OCI-LY1 (cell line): ENCODE measurements at regions not wholly inside any gene's neighbourhood (a gene's known extent, or its start where the extent isn't known, plus 50 kb on each side); places are given as distances from the start of the nearest gene placed in this dataset.

Experiments
- H2AFZ ChIP-seq: fragments of 200-600 bp; sonication (generic), shearing (Covaris generic); 2 replicates; pipeline ENCODE4 v1.6.0; 2014; ENCODE audit warnings: antibody characterized with exemption, mild to moderate bottlenecking, low read length
- H3F3A ChIP-seq: fragments of 200-600 bp; sonication (generic), shearing (Covaris generic); 2 replicates; pipeline ENCODE4 v1.6.0; 2014; ENCODE audit warnings: mild to moderate bottlenecking, antibody characterized with exemption, low read length, moderate library complexity; ENCODE audit not compliant: insufficient read depth
- H3K27ac ChIP-seq: fragments of 200-600 bp; sonication (generic); 2 replicates; pipeline ENCODE4 v1.5.1; 2014; ENCODE audit warnings: low read length, mixed run types, mild to moderate bottlenecking, low read depth; ENCODE audit not compliant: poor library complexity, severe bottlenecking
- H3K27me3 ChIP-seq: fragments of 200-600 bp; sonication (generic); 2 replicates; pipeline ENCODE4 v1.6.0; 2014; ENCODE audit warnings: antibody characterized with exemption, mild to moderate bottlenecking, low read length, moderate library complexity; ENCODE audit not compliant: insufficient read depth
- H3K36me3 ChIP-seq: fragments of 200-600 bp; sonication (generic); 2 replicates; pipeline ENCODE4 v1.6.1; 2014; ENCODE audit warnings: mild to moderate bottlenecking, antibody characterized with exemption, low read length, moderate library complexity, mixed read lengths; ENCODE audit not compliant: insufficient read depth
- H3K4me1 ChIP-seq: fragments of 200-600 bp; sonication (generic); 2 replicates; pipeline ENCODE4 v1.5.1; 2014; ENCODE audit warnings: mild to moderate bottlenecking, low read length, moderate library complexity; ENCODE audit not compliant: insufficient read depth, severe bottlenecking
- H3K4me2 ChIP-seq: fragments of 200-600 bp; sonication (generic), shearing (Covaris generic); 2 replicates; pipeline ENCODE4 v1.6.1; 2014; ENCODE audit warnings: low read length
- H3K4me3 ChIP-seq: fragments of 200-600 bp; sonication (generic); 2 replicates; pipeline ENCODE4 v1.5.1; 2014; ENCODE audit warnings: low read length, low read depth, mild to moderate bottlenecking, mixed read lengths; ENCODE audit not compliant: poor library complexity, severe bottlenecking
- H3K79me2 ChIP-seq: fragments of 200-600 bp; shearing (Covaris generic); 2 replicates; pipeline ENCODE4 v1.6.1; 2016; ENCODE audit warnings: mixed run types, low read length, mixed read lengths; ENCODE audit not compliant: insufficient read depth
- H3K9ac ChIP-seq: fragments of 200-600 bp; sonication (generic), shearing (Covaris generic); 2 replicates; pipeline ENCODE4 v1.6.1; 2014; ENCODE audit warnings: mild to moderate bottlenecking, low read length, mixed read lengths
- H3K9me2 ChIP-seq: fragments of 200-600 bp; sonication (generic), shearing (Covaris generic); 2 replicates; pipeline ENCODE4 v1.6.1; 2014; ENCODE audit warnings: low read depth, mild to moderate bottlenecking, low read length, mixed read lengths
- H3K9me3 ChIP-seq: fragments of 200-600 bp; shearing (Covaris generic); 2 replicates; pipeline ENCODE4 v1.6.1; 2014; ENCODE audit warnings: low read length, mixed read lengths
- H4K20me1 ChIP-seq: fragments of 200-600 bp; sonication (generic), shearing (Covaris generic); 2 replicates; pipeline ENCODE4 v1.6.0; 2016; ENCODE audit warnings: mild to moderate bottlenecking, low read length; ENCODE audit not compliant: insufficient read depth
- EZH2 ChIP-seq: fragments of 200-600 bp; sonication (generic), shearing (Covaris generic); IDR thresholded peaks from 2 replicates; pipeline ENCODE4 v1.8.0; 2017; ENCODE audit warnings: borderline replicate concordance, mixed run types, mild to moderate bottlenecking, antibody characterized with exemption, low read length, moderate library complexity, mixed read lengths
- TF ChIP-seq, protein P1 (sequence below): fragments of 200-600 bp; sonication (generic), shearing (Covaris generic); IDR thresholded peaks from 2 replicates; pipeline ENCODE4 v1.5.1; 2017; ENCODE audit warnings: mild to moderate bottlenecking, antibody characterized with exemption, low read length, moderate library complexity, mixed read lengths

GRCh38 chr16:6483469-6484033 is 849.1 kb upstream of the RBFOX1 start:
- H3K4me2 ChIP-seq, result no peak overlapping the region
- no peaks in the 10 kb centered on the region for H3K79me2 ChIP-seq
- H3K9ac ChIP-seq, result no peak overlapping the region
- TF ChIP-seq EZH2, result no peak
- TF ChIP-seq, protein P1, sequence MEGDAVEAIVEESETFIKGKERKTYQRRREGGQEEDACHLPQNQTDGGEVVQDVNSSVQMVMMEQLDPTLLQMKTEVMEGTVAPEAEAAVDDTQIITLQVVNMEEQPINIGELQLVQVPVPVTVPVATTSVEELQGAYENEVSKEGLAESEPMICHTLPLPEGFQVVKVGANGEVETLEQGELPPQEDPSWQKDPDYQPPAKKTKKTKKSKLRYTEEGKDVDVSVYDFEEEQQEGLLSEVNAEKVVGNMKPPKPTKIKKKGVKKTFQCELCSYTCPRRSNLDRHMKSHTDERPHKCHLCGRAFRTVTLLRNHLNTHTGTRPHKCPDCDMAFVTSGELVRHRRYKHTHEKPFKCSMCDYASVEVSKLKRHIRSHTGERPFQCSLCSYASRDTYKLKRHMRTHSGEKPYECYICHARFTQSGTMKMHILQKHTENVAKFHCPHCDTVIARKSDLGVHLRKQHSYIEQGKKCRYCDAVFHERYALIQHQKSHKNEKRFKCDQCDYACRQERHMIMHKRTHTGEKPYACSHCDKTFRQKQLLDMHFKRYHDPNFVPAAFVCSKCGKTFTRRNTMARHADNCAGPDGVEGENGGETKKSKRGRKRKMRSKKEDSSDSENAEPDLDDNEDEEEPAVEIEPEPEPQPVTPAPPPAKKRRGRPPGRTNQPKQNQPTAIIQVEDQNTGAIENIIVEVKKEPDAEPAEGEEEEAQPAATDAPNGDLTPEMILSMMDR, result no peak
- no peaks in the 10 kb centered on the region for H3K9me2 ChIP-seq
- no peak overlapping the region for H3K27ac ChIP-seq
- no peak overlapping the region for H2AFZ ChIP-seq
- H3K27me3 ChIP-seq, result no peaks in the 10 kb centered on the region
- H3K36me3 ChIP-seq, result no peaks in the 10 kb centered on the region
- no peaks in the 10 kb centered on the region for H3K9me3 ChIP-seq
- H3K4me1 ChIP-seq, result no peaks in the 10 kb centered on the region
- H3K4me3 ChIP-seq, result no peak overlapping the region
- no peaks in the 10 kb centered on the region for H3F3A ChIP-seq
- no peaks in the 10 kb centered on the region for H4K20me1 ChIP-seq

DNA sequence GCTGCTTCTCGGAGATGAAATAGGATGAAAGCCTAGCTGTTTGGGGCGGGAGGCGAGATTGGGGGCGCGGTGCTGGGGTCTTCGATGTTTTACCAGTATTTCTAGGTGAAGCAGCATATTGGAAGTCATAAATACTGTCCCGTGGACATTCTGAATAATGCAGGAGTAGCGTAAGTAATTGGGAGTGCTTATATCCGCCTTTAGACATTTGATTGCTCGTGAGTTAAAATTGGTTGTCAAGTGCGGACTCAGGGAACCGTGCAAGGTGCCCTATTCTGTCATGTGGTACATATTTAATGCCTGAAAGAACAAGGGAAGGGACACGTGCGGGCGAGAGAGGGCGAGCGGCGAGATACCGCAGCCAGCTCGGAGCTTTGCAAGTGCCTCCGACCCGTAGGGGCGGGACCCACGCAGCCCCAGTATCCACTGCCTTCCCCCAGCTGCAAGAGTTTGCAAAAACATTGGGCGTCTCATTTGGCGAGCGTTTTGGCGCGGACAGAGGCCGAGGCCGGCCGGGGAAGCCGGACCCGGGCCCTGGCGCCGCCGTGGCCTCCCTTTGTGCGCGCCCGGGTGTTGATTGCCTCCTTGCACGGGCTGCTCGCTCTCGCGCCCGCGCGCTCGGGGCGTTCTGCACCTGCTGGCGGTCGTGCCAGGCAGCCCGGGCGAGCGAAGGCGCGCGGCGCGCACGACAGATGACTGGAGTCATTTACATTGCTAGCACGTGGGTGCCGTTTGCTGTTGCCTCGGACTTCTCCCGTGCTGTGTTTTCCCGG is 849.8 kb upstream of the RBFOX1 start:
- no peak for TF ChIP-seq EZH2
- TF ChIP-seq, protein P1, result no peak
- Histone ChIP-seq H3F3A (no peaks in the 10 kb centered on the region), H3K4me3 (no peak overlapping the region), H3K9ac (no peak overlapping the region), H3K36me3 (no peaks in the 10 kb centered on the region), H3K9me3 (no peaks in the 10 kb centered on the region), H3K79me2 (no peaks in the 10 kb centered on the region), H4K20me1 (no peaks in the 10 kb centered on the region), H3K4me1 (no peaks in the 10 kb centered on the region), H2AFZ (no peak overlapping the region), H3K27ac (no peak overlapping the region), H3K9me2 (no peaks in the 10 kb centered on the region), H3K27me3 (no peaks in the 10 kb centered on the region), H3K4me2 (no peak overlapping the region)

DNA sequence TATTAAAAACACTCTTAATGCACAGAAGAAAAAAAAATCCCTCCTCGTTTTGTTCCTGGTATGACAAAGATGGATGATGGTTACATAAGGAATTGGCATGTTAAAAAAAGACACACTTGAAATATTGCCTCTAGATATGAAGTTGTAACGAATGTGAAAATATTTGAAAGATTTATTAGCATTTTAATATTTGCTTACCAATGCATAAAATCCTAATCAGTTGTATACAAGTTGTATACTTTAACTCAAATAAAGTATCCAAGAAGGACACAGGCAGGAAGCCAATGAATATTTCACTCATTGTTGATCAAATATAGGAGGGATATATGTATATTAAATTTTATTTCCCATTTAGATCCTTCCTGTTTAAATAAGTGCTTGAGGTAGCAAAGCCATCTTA is 850.8 kb upstream of the RBFOX1 start:
- no peak overlapping the region for H3K4me2 ChIP-seq
- H3K4me3 ChIP-seq, result no peak overlapping the region
- no peak overlapping the region for H3K9ac ChIP-seq
- no peaks in the 10 kb centered on the region for H4K20me1 ChIP-seq
- H3K27me3 ChIP-seq, result no peaks in the 10 kb centered on the region
- no peaks in the 10 kb centered on the region for H3K36me3 ChIP-seq
- no peaks in the 10 kb centered on the region for H3F3A ChIP-seq
- no peaks in the 10 kb centered on the region for H3K9me2 ChIP-seq
- TF ChIP-seq, protein P1, result no peak
- TF ChIP-seq EZH2, result no peak
- no peaks in the 10 kb centered on the region for H3K4me1 ChIP-seq
- no peaks in the 10 kb centered on the region for H3K79me2 ChIP-seq
- H2AFZ ChIP-seq, result no peak overlapping the region
- no peak overlapping the region for H3K27ac ChIP-seq
- H3K9me3 ChIP-seq, result 0 out of 2 replicates have a peak, but pooled peaks cover 2% of the 10 kb centered on the region
